CD4-positive, CD25-positive, alpha-beta regulatory T cell (primary cell): ENCODE measurements at regions not wholly inside any gene's neighbourhood (a gene's known extent, or its start where the extent isn't known, plus 50 kb on each side); places are given as distances from the start of the nearest gene placed in this dataset.

Experiments
- ATAC-seq, 2 donors: fragments of 150-1000 bp; cut with Tn5 transposase; one replicate each; pipeline ENCODE4 v1.10.0; 2021; ENCODE audit warnings: low read depth in 2 of 2, moderate number of reproducible peaks in 2 of 2, moderate library complexity in 1 of 2
- DNase-seq, 3 donors: peaks; one replicate each; pipeline versions ENCODE4 v3.0.0 to v3.0.0-alpha.2; 2012 to 2022; ENCODE audit warnings: mixed read lengths in 1 of 3
- H3K27ac ChIP-seq: one replicate; pipeline ENCODE4 v1.7.0; 2013; ENCODE audit warnings: mild to moderate bottlenecking, low read length; ENCODE audit not compliant: insufficient read depth, poor library complexity, severe bottlenecking
- H3K27me3 ChIP-seq: one replicate; pipeline ENCODE4 v1.7.0; 2013; ENCODE audit warnings: low read length; ENCODE audit not compliant: control insufficient read depth, insufficient read depth
- H3K36me3 ChIP-seq: one replicate; pipeline ENCODE4 v1.7.0; 2013; ENCODE audit warnings: mild to moderate bottlenecking, low read length, moderate library complexity; ENCODE audit not compliant: control insufficient read depth, insufficient read depth
- H3K4me1 ChIP-seq: 2 replicates; pipeline ENCODE4 v1.7.0; 2013; ENCODE audit warnings: mild to moderate bottlenecking, low read length; ENCODE audit not compliant: insufficient read depth, control insufficient read depth, poor library complexity, severe bottlenecking
- H3K4me3 ChIP-seq: one replicate; pipeline ENCODE4 v1.7.0; 2013; ENCODE audit warnings: low read depth, mild to moderate bottlenecking, low read length, moderate library complexity
- H3K9me3 ChIP-seq, 2 experiments: 1 replicate in 1 of 2; 2 replicates in 1 of 2; pipeline ENCODE4 v1.7.0; 2013; ENCODE audit warnings: low read length in 2 of 2, mild to moderate bottlenecking in 1 of 2, moderate library complexity in 1 of 2; ENCODE audit not compliant: control insufficient read depth in 2 of 2
- H3K27ac Mint-ChIP-seq, 3 donors: one replicate each; pipeline ENCODE4 v1.8.0; 2020 to 2022; ENCODE audit warnings: mild to moderate bottlenecking in 3 of 3, mixed read lengths in 3 of 3, moderate library complexity in 2 of 3
- H3K27me3 Mint-ChIP-seq: one replicate; pipeline ENCODE4 v1.8.0; 2022; ENCODE audit warnings: mild to moderate bottlenecking, mixed read lengths
- H3K36me3 Mint-ChIP-seq: one replicate; pipeline ENCODE4 v1.8.0; 2020; ENCODE audit warnings: mixed read lengths
- H3K4me1 Mint-ChIP-seq, 4 donors: one replicate each; pipeline ENCODE4 v1.8.0; 2020 to 2022; ENCODE audit warnings: mixed read lengths in 4 of 4, mild to moderate bottlenecking in 1 of 4
- H3K4me3 Mint-ChIP-seq, 4 donors: one replicate each; pipeline ENCODE4 v1.8.0; 2020 to 2022; ENCODE audit warnings: mild to moderate bottlenecking in 4 of 4, mixed read lengths in 4 of 4, moderate library complexity in 3 of 4
- H3K9me3 Mint-ChIP-seq, 7 donors: one replicate each; pipeline ENCODE4 v1.8.0; 2020 to 2022; ENCODE audit warnings: mixed read lengths in 7 of 7, mild to moderate bottlenecking in 3 of 7, moderate library complexity in 2 of 7

GRCh38 chr4:126364311-126364911 is 1049.7 kb downstream of the FAT4 start:
- ATAC-seq (no peak), DNase-seq (no peak)
- no peaks in the 10 kb centered on the region for H3K4me1 ChIP-seq
- no peaks in the 10 kb centered on the region for H3K36me3 Mint-ChIP-seq
- H3K27ac Mint-ChIP-seq: no peak overlapping the region
- peaks cover 0 to 25% (median 3%) of the 10 kb centered on the region in 7 donors for H3K9me3 Mint-ChIP-seq
- no peaks in the 10 kb centered on the region for H3K27me3 ChIP-seq
- no peaks in the 10 kb centered on the region for H3K36me3 ChIP-seq
- no peaks in the 10 kb centered on the region for H3K27me3 Mint-ChIP-seq
- no peak overlapping the region for H3K4me3 ChIP-seq
- H3K4me1 Mint-ChIP-seq: no peaks in the 10 kb centered on the region
- no peak overlapping the region for H3K27ac ChIP-seq
- H3K4me3 Mint-ChIP-seq: no peak overlapping the region
- peaks cover 0 to 9% of the 10 kb centered on the region in 2 experiments for H3K9me3 ChIP-seq

DNA sequence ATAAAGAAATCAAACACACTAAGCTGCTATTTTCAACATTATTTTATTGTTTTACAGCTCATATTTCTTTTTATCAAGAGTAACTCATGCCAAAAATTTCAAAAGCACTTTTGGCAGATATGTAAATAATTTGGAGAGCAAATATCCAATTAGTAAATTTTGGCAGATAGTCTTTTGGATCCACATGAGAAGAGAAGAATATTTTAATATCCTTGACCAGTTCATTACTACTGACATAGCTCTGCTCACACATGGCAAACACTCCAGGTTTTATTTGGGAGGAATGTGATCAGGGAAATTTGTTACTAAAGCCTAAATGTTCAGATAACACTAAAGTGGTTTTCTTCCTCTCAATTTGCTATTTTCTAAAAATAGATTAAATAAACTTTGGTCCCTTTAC is 1054.3 kb downstream of the FAT4 start:
- no peak for DNase-seq

DNA sequence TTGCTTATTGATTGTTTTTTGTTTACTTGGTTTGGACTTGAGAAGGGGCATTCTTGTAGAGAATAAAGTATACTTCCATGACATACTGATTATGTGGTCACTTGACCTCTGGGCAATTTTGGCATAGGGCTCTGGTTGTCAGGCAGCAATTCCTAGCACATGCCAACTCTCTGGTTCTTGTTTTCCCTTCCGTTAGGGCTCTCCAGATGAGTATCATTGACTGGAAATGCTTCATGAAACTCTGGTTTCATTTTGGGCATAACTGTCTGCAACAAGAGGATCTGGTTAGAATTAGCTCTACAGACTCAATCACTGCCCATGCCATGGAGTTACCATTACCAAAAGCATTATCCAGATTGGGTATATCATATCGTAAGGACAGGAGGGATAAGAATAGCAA is 1057.9 kb downstream of the FAT4 start:
- no peaks in the 10 kb centered on the region for H3K4me1 Mint-ChIP-seq
- no peak overlapping the region for H3K27ac Mint-ChIP-seq
- ATAC-seq (no peak), DNase-seq (no peak)
- Histone ChIP-seq H3K27me3 (no peaks in the 10 kb centered on the region), H3K4me1 (no peaks in the 10 kb centered on the region), H3K9me3 (peaks cover 0 to 2% of the 10 kb centered on the region in 2 experiments), H3K27ac (no peak overlapping the region), H3K4me3 (no peak overlapping the region), H3K36me3 (no peaks in the 10 kb centered on the region)
- H3K4me3 Mint-ChIP-seq: no peak overlapping the region
- no peaks in the 10 kb centered on the region for H3K27me3 Mint-ChIP-seq
- peaks cover 0 to 39% (median 5%) of the 10 kb centered on the region in 7 donors for H3K9me3 Mint-ChIP-seq
- no peaks in the 10 kb centered on the region for H3K36me3 Mint-ChIP-seq

More for the DNA sequence above, 1054.3 kb downstream of the FAT4 start:
- Histone ChIP-seq H3K4me1 (no peaks in the 10 kb centered on the region), H3K27ac (no peak overlapping the region), H3K36me3 (no peaks in the 10 kb centered on the region), H3K9me3 (peaks cover 0 to 2% of the 10 kb centered on the region in 2 experiments), H3K27me3 (no peaks in the 10 kb centered on the region), H3K4me3 (no peak overlapping the region)
- no peaks in the 10 kb centered on the region for H3K36me3 Mint-ChIP-seq
- H3K9me3 Mint-ChIP-seq: peaks cover 0 to 29% (median 2%) of the 10 kb centered on the region in 7 donors
- no peaks in the 10 kb centered on the region for H3K4me1 Mint-ChIP-seq
- H3K27ac Mint-ChIP-seq: no peak overlapping the region
- H3K4me3 Mint-ChIP-seq: no peak overlapping the region
- no peaks in the 10 kb centered on the region for H3K27me3 Mint-ChIP-seq
- ATAC-seq: no peak

- Mint-ChIP-seq H3K4me3 (no peak overlapping the region), H3K27ac (no peak overlapping the region), H3K36me3 (no peaks in the 10 kb centered on the region), H3K27me3 (no peaks in the 10 kb centered on the region), H3K4me1 (no peaks in the 10 kb centered on the region), H3K9me3 (peaks cover 0 to 36% (median 4%) of the 10 kb centered on the region in 7 donors)
- peaks cover 0 to 2% of the 10 kb centered on the region in 2 experiments for H3K9me3 ChIP-seq
- DNase-seq: no peak
- no peak for ATAC-seq
- H3K27me3 ChIP-seq: no peaks in the 10 kb centered on the region
- H3K27ac ChIP-seq: no peak overlapping the region
- no peaks in the 10 kb centered on the region for H3K36me3 ChIP-seq
- no peak overlapping the region for H3K4me3 ChIP-seq
- no peaks in the 10 kb centered on the region for H3K4me1 ChIP-seq
Observed at GRCh38 chr4:126375462-126376054, 1060.8 kb downstream of the FAT4 start.

GRCh38 chr4:126385954-126386353 is 1071.2 kb downstream of the FAT4 start:
- Mint-ChIP-seq H3K4me1 (no peaks in the 10 kb centered on the region), H3K27me3 (no peaks in the 10 kb centered on the region), H3K36me3 (no peaks in the 10 kb centered on the region), H3K4me3 (no peak overlapping the region), H3K9me3 (peaks cover 2 to 14% (median 3%) of the 10 kb centered on the region in 7 donors), H3K27ac (no peak overlapping the region)
- H3K4me3 ChIP-seq: no peak overlapping the region
- no peaks in the 10 kb centered on the region for H3K36me3 ChIP-seq
- H3K27ac ChIP-seq: no peak overlapping the region
- DNase-seq (no peak), ATAC-seq (no peak)
- H3K9me3 ChIP-seq: peaks cover 0 to 4% of the 10 kb centered on the region in 2 experiments
- no peaks in the 10 kb centered on the region for H3K27me3 ChIP-seq
- H3K4me1 ChIP-seq: no peaks in the 10 kb centered on the region

GRCh38 chr4:126386512-126386911 is 1071.8 kb downstream of the FAT4 start:
- Histone ChIP-seq H3K4me3 (no peak overlapping the region), H3K27me3 (no peaks in the 10 kb centered on the region), H3K36me3 (no peaks in the 10 kb centered on the region), H3K27ac (no peak overlapping the region), H3K4me1 (no peaks in the 10 kb centered on the region), H3K9me3 (peaks cover 0 to 4% of the 10 kb centered on the region in 2 experiments)
- no peak for ATAC-seq
- Mint-ChIP-seq H3K36me3 (no peaks in the 10 kb centered on the region), H3K4me1 (no peaks in the 10 kb centered on the region), H3K9me3 (peaks cover 3 to 10% (median 4%) of the 10 kb centered on the region in 7 donors), H3K4me3 (no peak overlapping the region), H3K27me3 (no peaks in the 10 kb centered on the region), H3K27ac (no peak overlapping the region)
- no peak for DNase-seq

DNA sequence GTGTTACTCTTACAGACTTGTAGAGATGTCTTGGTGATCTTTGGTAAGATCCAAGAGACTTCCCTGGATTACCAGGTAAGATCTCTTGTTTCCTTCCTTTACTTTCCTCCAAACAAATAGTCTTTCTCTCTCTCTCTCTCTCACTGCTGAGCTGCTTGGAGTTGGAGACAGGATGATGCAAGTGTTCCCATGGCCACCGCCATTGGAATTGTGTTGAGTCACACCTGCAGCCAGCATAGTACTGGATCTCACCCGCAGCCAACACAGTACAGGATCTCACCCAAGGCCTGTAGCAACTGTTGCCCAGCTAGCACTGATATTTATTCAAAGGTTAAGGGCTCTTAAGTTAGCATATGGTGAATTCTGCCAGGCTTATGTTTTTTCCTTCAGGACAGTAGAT is 1080.9 kb downstream of the FAT4 start:
- ATAC-seq (no peak), DNase-seq (no peak)
- H3K36me3 ChIP-seq: no peaks in the 10 kb centered on the region
- peaks cover 0 to 19% (median 3%) of the 10 kb centered on the region in 7 donors for H3K9me3 Mint-ChIP-seq
- H3K4me3 ChIP-seq: no peak overlapping the region
- no peaks in the 10 kb centered on the region for H3K36me3 Mint-ChIP-seq
- no peak overlapping the region for H3K27ac Mint-ChIP-seq
- no peak overlapping the region for H3K4me3 Mint-ChIP-seq
- H3K9me3 ChIP-seq: no peaks in the 10 kb centered on the region
- no peak overlapping the region for H3K27ac ChIP-seq
- no peaks in the 10 kb centered on the region for H3K4me1 Mint-ChIP-seq
- H3K27me3 Mint-ChIP-seq: no peaks in the 10 kb centered on the region
- no peaks in the 10 kb centered on the region for H3K27me3 ChIP-seq
- no peaks in the 10 kb centered on the region for H3K4me1 ChIP-seq

GRCh38 chr4:126396121-126396520 is 1081.4 kb downstream of the FAT4 start:
- Mint-ChIP-seq H3K9me3 (peaks cover 0 to 19% (median 5%) of the 10 kb centered on the region in 7 donors), H3K36me3 (no peaks in the 10 kb centered on the region), H3K27me3 (no peaks in the 10 kb centered on the region), H3K27ac (no peak overlapping the region), H3K4me1 (no peaks in the 10 kb centered on the region), H3K4me3 (no peak overlapping the region)
- no peaks in the 10 kb centered on the region for H3K27me3 ChIP-seq
- no peak overlapping the region for H3K4me3 ChIP-seq
- H3K27ac ChIP-seq: no peak overlapping the region
- ATAC-seq: no peak
- no peaks in the 10 kb centered on the region for H3K9me3 ChIP-seq
- H3K36me3 ChIP-seq: no peaks in the 10 kb centered on the region
- no peak for DNase-seq
- no peaks in the 10 kb centered on the region for H3K4me1 ChIP-seq
